ENCODE measurements at regions not wholly inside any gene's neighbourhood (a gene's known extent, or its start where the extent isn't known, plus 50 kb on each side); places are given as distances from the start of the nearest gene placed in this dataset.

- H3K36me3 Mint-ChIP-seq (ENCODE audit: low read depth), result no peaks in the 10 kb centered on the region
- ChIA-PET POLR2A (no interaction called here), CTCF (no interaction called here)
- no peak for DNase-seq
- intact Hi-C loops (cut with micrococcal nuclease), result no loop called here
- TF ChIP-seq CTCF (IDR thresholded peaks at IDR 0.05), result no peak
- peaks cover 19% of the 10 kb centered on the region for H3K27me3 Mint-ChIP-seq
- no peak for ATAC-seq (ENCODE audit: low read depth)
- H3K4me3 Mint-ChIP-seq, result no peak overlapping the region
- H3K9me3 Mint-ChIP-seq, result peaks cover 8% of the 10 kb centered on the region
- H3K27ac Mint-ChIP-seq, result no peak overlapping the region
- no peaks in the 10 kb centered on the region for H3K4me1 Mint-ChIP-seq
These were observed 272.0 kb downstream of the KLF13 start for GRCh38 chr15:31598620-31599019.

GRCh38 chr15:31605467-31605931, 278.9 kb downstream of the KLF13 start:
- no peak for ATAC-seq (ENCODE audit: low read depth)
- H3K4me3 Mint-ChIP-seq, result no peak overlapping the region
- no peak overlapping the region for H3K27ac Mint-ChIP-seq
- intact Hi-C loops (cut with micrococcal nuclease), result no loop called here
- peaks cover 9% of the 10 kb centered on the region for H3K9me3 Mint-ChIP-seq
- ChIA-PET POLR2A (no interaction called here), CTCF (no interaction called here)
- DNase-seq, result no peak
- no peaks in the 10 kb centered on the region for H3K36me3 Mint-ChIP-seq (ENCODE audit: low read depth)
- peaks cover 26% of the 10 kb centered on the region for H3K27me3 Mint-ChIP-seq
- no peak for TF ChIP-seq CTCF (IDR thresholded peaks at IDR 0.05)
- H3K4me1 Mint-ChIP-seq, result no peaks in the 10 kb centered on the region

- no peak overlapping the region for H3K27ac Mint-ChIP-seq
- POLR2A ChIA-PET, result no interaction called here
- DNase-seq (no peak), ATAC-seq (ENCODE audit: low read depth) (no peak)
- intact Hi-C loops (cut with micrococcal nuclease), result no loop called here
- H3K9me3 Mint-ChIP-seq, result peaks cover 9% of the 10 kb centered on the region
- H3K4me3 Mint-ChIP-seq, result no peak overlapping the region
- no peaks in the 10 kb centered on the region for H3K36me3 Mint-ChIP-seq (ENCODE audit: low read depth)
- H3K27me3 Mint-ChIP-seq, result peaks cover 21% of the 10 kb centered on the region
- TF ChIP-seq CTCF (IDR thresholded peaks at IDR 0.05), result no peak
- CTCF ChIA-PET, result no interaction called here
- H3K4me1 Mint-ChIP-seq, result no peaks in the 10 kb centered on the region
These were observed 279.6 kb downstream of the KLF13 start for GRCh38 chr15:31606194-31606669.

- POLR2A ChIA-PET, result no interaction called here
- DNase-seq (no peak), ATAC-seq (ENCODE audit: low read depth) (no peak)
- CTCF ChIA-PET, result no interaction called here
- Mint-ChIP-seq H3K27ac (no peak overlapping the region), H3K9me3 (peaks cover 9% of the 10 kb centered on the region), H3K4me1 (no peaks in the 10 kb centered on the region), H3K36me3 (ENCODE audit: low read depth) (no peaks in the 10 kb centered on the region), H3K4me3 (no peak overlapping the region), H3K27me3 (peaks cover 21% of the 10 kb centered on the region)
- TF ChIP-seq CTCF (IDR thresholded peaks at IDR 0.05), result no peak
- intact Hi-C loops (cut with micrococcal nuclease), result no loop called here
These were observed 280.4 kb downstream of the KLF13 start for GRCh38 chr15:31606931-31607497.

GRCh38 chr15:31607656-31608055, 281.0 kb downstream of the KLF13 start:
- ATAC-seq (ENCODE audit: low read depth) (no peak), DNase-seq (no peak)
- Mint-ChIP-seq H3K27ac (no peak overlapping the region), H3K9me3 (peaks cover 8% of the 10 kb centered on the region), H3K27me3 (peaks cover 21% of the 10 kb centered on the region), H3K4me3 (no peak overlapping the region), H3K36me3 (ENCODE audit: low read depth) (no peaks in the 10 kb centered on the region), H3K4me1 (no peaks in the 10 kb centered on the region)
- no peak for TF ChIP-seq CTCF (IDR thresholded peaks at IDR 0.05)
- intact Hi-C loops (cut with micrococcal nuclease), result no loop called here
- ChIA-PET POLR2A (no interaction called here), CTCF (no interaction called here)

All from activated B cell treated with CpG ODN at 0.5 μM for 24 hours (primary cell).